HG03039 (cell line): ENCODE measurements at regions not wholly inside any gene's neighbourhood (a gene's known extent, or its start where the extent isn't known, plus 50 kb on each side); places are given as distances from the start of the nearest gene placed in this dataset.
"Not testable (repeated sequence)": the region's sequence is repeated elsewhere in the genome, so short reads cannot be mapped to it uniquely, and the experiment has no call there.

ENCODE experiments used
- ATAC-seq: cut with Tn5 transposase; IDR thresholded peaks from one replicate; pipeline ENCODE4 v1.9.1; 2021; ENCODE audit warnings: mild to moderate bottlenecking, moderate library complexity; ENCODE audit not compliant: unreplicated experiment

GRCh38 chr2:160721089-160722040 lies 227.8 kb upstream of the RBMS1 start:
- no peak for ATAC-seq

GRCh38 chr2:160726046-160726445 lies 232.4 kb upstream of the RBMS1 start:
- no peak for ATAC-seq

- ATAC-seq: no peak
Measured at GRCh38 chr2:160730296-160730995, 236.8 kb upstream of the RBMS1 start.

- no peak for ATAC-seq
Measured at GRCh38 chr2:160731415-160731814, 237.8 kb upstream of the RBMS1 start.

- ATAC-seq: no peak
Measured at GRCh38 chr2:160731856-160732255, 238.2 kb upstream of the RBMS1 start.

- ATAC-seq: no peak
Measured at GRCh38 chr2:160735696-160736095, 242.1 kb upstream of the RBMS1 start.

GRCh38 chr2:160736148-160737028 lies 242.8 kb upstream of the RBMS1 start:
- ATAC-seq: no peak

GRCh38 chr2:160737247-160737646 lies 243.6 kb upstream of the RBMS1 start:
- no peak for ATAC-seq

GRCh38 chr2:160741271-160741670 lies 247.7 kb upstream of the RBMS1 start:
- ATAC-seq: no peak

- ATAC-seq: no peak
Measured at GRCh38 chr2:160741815-160742214, 248.2 kb upstream of the RBMS1 start.

- no peak for ATAC-seq
Measured at GRCh38 chr2:160742667-160743066, 249.1 kb upstream of the RBMS1 start.

GRCh38 chr2:160747501-160748170 lies 254.0 kb upstream of the RBMS1 start:
- no peak for ATAC-seq

- no peak for ATAC-seq
Measured at GRCh38 chr2:160751021-160751420, 257.4 kb upstream of the RBMS1 start.

GRCh38 chr2:160752475-160753330 lies 259.1 kb upstream of the RBMS1 start:
- ATAC-seq: no peak

- no peak for ATAC-seq
Measured at GRCh38 chr2:160753331-160753654, 259.7 kb upstream of the RBMS1 start.

- ATAC-seq: no peak
Measured at GRCh38 chr2:160753960-160754359, 260.4 kb upstream of the RBMS1 start.

- ATAC-seq: no peak
Measured at GRCh38 chr2:160756481-160756880, 262.9 kb upstream of the RBMS1 start.

GRCh38 chr2:160762493-160763128 lies 269.0 kb upstream of the RBMS1 start:
- not testable (repeated sequence) for ATAC-seq

GRCh38 chr2:160783474-160783873 lies 289.9 kb upstream of the RBMS1 start:
- ATAC-seq: no peak
